Spleen (tissue), 11 donors: ENCODE measurements at regions not wholly inside any gene's neighbourhood (a gene's known extent, or its start where the extent isn't known, plus 50 kb on each side); places are given as distances from the start of the nearest gene placed in this dataset.
"Not testable (repeated sequence)": the region's sequence is repeated elsewhere in the genome, so short reads cannot be mapped to it uniquely, and the experiment has no call there.

Experiments used
- DNase-seq: peaks from one replicate; pipeline ENCODE4 v3.0.0-alpha.2; 2020
- H3K27ac ChIP-seq, 8 donors: fragments of 200-600 bp; sonication (generic) in 7 of 8; 1 replicate in 4 of 8; 2 replicates in 4 of 8; pipeline versions ENCODE4 v1.5.0 to v1.8.0; 2016 to 2021; ENCODE audit warnings: inconsistent platforms in 4 of 8, mild to moderate bottlenecking in 4 of 8, moderate library complexity in 1 of 8
- H3K27me3 ChIP-seq, 7 donors: fragments of 200-600 bp; sonication (generic) in 6 of 7; replicated peaks in 1 of 7; 1 replicate in 4 of 7; 2 replicates in 3 of 7; pipeline versions ENCODE4 v1.5.0 to v1.8.0; 2016 to 2021; ENCODE audit warnings: inconsistent platforms in 3 of 7, mild to moderate bottlenecking in 1 of 7
- H3K36me3 ChIP-seq, 6 donors: fragments of 200-600 bp; sonication (generic) in 5 of 6; 1 replicate in 4 of 6; 2 replicates in 2 of 6; pipeline versions ENCODE4 v1.5.0 to v1.8.0; 2016 to 2021; ENCODE audit warnings: inconsistent platforms in 2 of 6
- H3K4me1 ChIP-seq, 6 donors: fragments of 200-600 bp; sonication (generic) in 5 of 6; 1 replicate in 3 of 6; 2 replicates in 3 of 6; pipeline versions ENCODE4 v1.5.0 to v1.8.0; 2016 to 2021; ENCODE audit warnings: inconsistent platforms in 3 of 6
- H3K4me3 ChIP-seq, 8 donors: fragments of 200-600 bp; sonication (generic) in 7 of 8; 1 replicate in 4 of 8; 2 replicates in 4 of 8; pipeline versions ENCODE4 v1.5.0 to v1.8.0; 2016 to 2021; ENCODE audit warnings: inconsistent platforms in 4 of 8, mild to moderate bottlenecking in 4 of 8, moderate library complexity in 2 of 8
- H3K9me3 ChIP-seq, 8 donors: fragments of 200-600 bp; sonication (generic) in 7 of 8; 1 replicate in 4 of 8; 2 replicates in 4 of 8; pipeline versions ENCODE4 v1.5.0 to v1.8.0; 2016 to 2021; ENCODE audit warnings: inconsistent platforms in 4 of 8
- CTCF ChIP-seq, 11 experiments: fragments of 200-600 bp in 7 of 11; fragments of 450-650 bp in 4 of 11; sonication (generic) in 4 of 11; IDR thresholded peaks in 8 of 11; conservative IDR thresholded peaks in 3 of 11; 1 replicate in 7 of 11; 2 replicates in 4 of 11; pipeline versions ENCODE4 v1.4.0 to v1.8.0; 2016 to 2021; ENCODE audit warnings: antibody characterized with exemption in 11 of 11, inconsistent platforms in 4 of 11, mild to moderate bottlenecking in 1 of 11
- POLR2A ChIP-seq, 3 donors: fragments of 450-650 bp; IDR thresholded peaks; one replicate each; pipeline ENCODE4 v1.5.1; 2017; ENCODE audit warnings: antibody characterized with exemption in 3 of 3, mild to moderate bottlenecking in 1 of 3
- POLR2AphosphoS5 ChIP-seq, 3 donors: sonication (generic); formaldehyde crosslinking; IDR thresholded peaks; one replicate each; pipeline ENCODE4 v1.5.1; 2017; ENCODE audit warnings: antibody characterized with exemption in 3 of 3
- WGBS, 5 donors: extraction: QIAGEN DNeasy Blood & Tissue Kit in 3 of 5; methylation state at CpG; one replicate each; pipeline versions ENCODE4 v1.1.5 to v1.1.7; 2013 to 2018; 5-methylcytosine and 5-hydroxymethylcytosine counted together
- intact Hi-C: fragments of 100-400 bp; cut with DNase I; formaldehyde crosslinking; loops from one replicate; pipeline ENCODE4 v1.15.0; 2023; ENCODE audit warnings: low total_unique reads
- donor health status: healthy with polysubstance abuse.
- donor health status: DM: no; HTN: no; CAD: no; lungs with moderate emphysema.
- donor health status: DM: no; HTN: no; CAD: no.
- donor health status: Bipolar disorder and iron deficiency.
- donor health status: healthy.
- donor health status: DM: no; HTN: no; CAD: no.
- donor health status: DM: yes; HTN: yes; CAD: no.

- intact Hi-C loops = no loop called here
- Histone ChIP-seq H3K27me3 (no peaks in the 10 kb centered on the region), H3K27ac (no peak overlapping the region), H3K4me3 (peak overlapping the region in 4 of 8 donors; percentile 2 to 44 (median 18)), H3K9me3 (no peaks in the 10 kb centered on the region), H3K36me3 (no peaks in the 10 kb centered on the region), H3K4me1 (peaks cover 0 to 6% (median 0%) of the 10 kb centered on the region in 6 donors)
- DNase-seq = no peak
- 21 to 33% (median 25%) methylated on average over 5 of the region's 5 CpGs for WGBS, 5 donors
- TF ChIP-seq CTCF (IDR thresholded peaks at IDR 0.05 in 8 of 11, conservative IDR thresholded peaks at IDR 0.05 in 3 of 11) (no peak), POLR2AphosphoS5 (IDR thresholded peaks at IDR 0.05) (no peak), POLR2A (IDR thresholded peaks at IDR 0.05) (no peak)
These were observed 1968.9 kb downstream of the PCDH9 start for GRCh38 chr13:65260946-65261891.

GRCh38 chr13:65240773-65241172 lies 1989.4 kb downstream of the PCDH9 start:
- H3K4me1 ChIP-seq = no peaks in the 10 kb centered on the region
- no peak for TF ChIP-seq POLR2AphosphoS5 (IDR thresholded peaks at IDR 0.05)
- TF ChIP-seq POLR2A (IDR thresholded peaks at IDR 0.05) = no peak
- no peak for TF ChIP-seq CTCF (IDR thresholded peaks at IDR 0.05 in 8 of 11, conservative IDR thresholded peaks at IDR 0.05 in 3 of 11)
- no peak for DNase-seq
- H3K27me3 ChIP-seq = no peaks in the 10 kb centered on the region
- intact Hi-C loops = no loop called here
- WGBS, 5 donors = 73 to 100% (median 89%) methylated on average over 1 of the region's 1 CpG
- H3K9me3 ChIP-seq = peaks cover 0 to 31% (median 29%) of the 10 kb centered on the region in 8 donors
- no peak overlapping the region for H3K27ac ChIP-seq
- no peak overlapping the region for H3K4me3 ChIP-seq
- H3K36me3 ChIP-seq = no peaks in the 10 kb centered on the region

GRCh38 chr13:65236841-65237418 lies 1993.2 kb downstream of the PCDH9 start:
- WGBS, 5 donors = 83 to 92% (median 84%) methylated on average over 6 of the region's 6 CpGs
- no peak for DNase-seq
- TF ChIP-seq POLR2A (IDR thresholded peaks at IDR 0.05) (no peak), CTCF (IDR thresholded peaks at IDR 0.05 in 8 of 11, conservative IDR thresholded peaks at IDR 0.05 in 3 of 11) (no peak), POLR2AphosphoS5 (IDR thresholded peaks at IDR 0.05) (no peak)
- Histone ChIP-seq H3K36me3 (no peaks in the 10 kb centered on the region), H3K4me3 (no peak overlapping the region), H3K27ac (no peak overlapping the region), H3K27me3 (no peaks in the 10 kb centered on the region), H3K9me3 (peaks cover 0 to 41% (median 32%) of the 10 kb centered on the region in 8 donors), H3K4me1 (no peaks in the 10 kb centered on the region)
- intact Hi-C loops = no loop called here

GRCh38 chr13:65217471-65217995 lies 2012.6 kb downstream of the PCDH9 start:
- Histone ChIP-seq H3K4me3 (no peak overlapping the region), H3K36me3 (no peaks in the 10 kb centered on the region), H3K9me3 (peaks cover 0 to 10% (median 2%) of the 10 kb centered on the region in 8 donors), H3K27ac (no peak overlapping the region), H3K27me3 (no peaks in the 10 kb centered on the region), H3K4me1 (no peaks in the 10 kb centered on the region)
- 85 to 91% (median 89%) methylated on average over 7 of the region's 7 CpGs for WGBS, 5 donors
- intact Hi-C loops = no loop called here
- TF ChIP-seq POLR2AphosphoS5 (IDR thresholded peaks at IDR 0.05) (no peak), POLR2A (IDR thresholded peaks at IDR 0.05) (no peak), CTCF (IDR thresholded peaks at IDR 0.05 in 8 of 11, conservative IDR thresholded peaks at IDR 0.05 in 3 of 11) (no peak)
- DNase-seq = no peak

- H3K36me3 ChIP-seq, H3K4me3 ChIP-seq, intact Hi-C loops, DNase-seq, H3K4me1 ChIP-seq, H3K27ac ChIP-seq, H3K27me3 ChIP-seq: not testable (repeated sequence)
- peaks cover 0 to 30% (median 6%) of the 10 kb centered on the region in 8 donors for H3K9me3 ChIP-seq
- 83 to 91% (median 88%) methylated on average over 2 of the region's 2 CpGs for WGBS, 5 donors
These were observed 2027.3 kb downstream of the PCDH9 start for GRCh38 chr13:65202845-65203244.
